Progenitor cell of endocrine pancreas (in vitro differentiated cells): ENCODE measurements at regions not wholly inside any gene's neighbourhood (a gene's known extent, or its start where the extent isn't known, plus 50 kb on each side); places are given as distances from the start of the nearest gene placed in this dataset.

Experiments used
- DNase-seq: peaks from one replicate; pipeline ENCODE4 v3.0.0; 2021; ENCODE audit warnings: low spot score; ENCODE audit not compliant: unreplicated experiment
- H3K27ac Mint-ChIP-seq: 2 replicates; pipeline ENCODE4 v1.8.0; 2021; ENCODE audit warnings: mild to moderate bottlenecking, moderate library complexity, mixed read lengths
- H3K27me3 Mint-ChIP-seq: 2 replicates; pipeline ENCODE4 v1.8.0; 2021; ENCODE audit warnings: mixed read lengths
- H3K36me3 Mint-ChIP-seq: 2 replicates; pipeline ENCODE4 v1.8.0; 2022; ENCODE audit warnings: mixed read lengths; ENCODE audit not compliant: insufficient read depth
- H3K4me1 Mint-ChIP-seq: 2 replicates; pipeline ENCODE4 v1.8.0; 2021; ENCODE audit warnings: low read depth, mixed read lengths
- H3K4me3 Mint-ChIP-seq: 2 replicates; pipeline ENCODE4 v1.8.0; 2021; ENCODE audit warnings: low read depth, mild to moderate bottlenecking, moderate library complexity, mixed read lengths
- H3K9me3 Mint-ChIP-seq: 2 replicates; pipeline ENCODE4 v1.8.0; 2021; ENCODE audit warnings: low read depth, mixed read lengths
- TF ChIP-seq, protein P1 (sequence below): fragments of 200-600 bp; sonication (generic); IDR thresholded peaks from one replicate; pipeline ENCODE4 v1.5.0; 2021; ENCODE audit warnings: antibody characterized with exemption, mild to moderate bottlenecking; ENCODE audit not compliant: unreplicated experiment

GRCh38 chr2:236712961-236713673 lies 143.5 kb downstream of the ACKR3 start:
- no peaks in the 10 kb centered on the region for H3K36me3 Mint-ChIP-seq
- H3K4me1 Mint-ChIP-seq, result peaks cover 28% of the 10 kb centered on the region
- H3K9me3 Mint-ChIP-seq, result no peaks in the 10 kb centered on the region
- H3K4me3 Mint-ChIP-seq, result no peak overlapping the region
- DNase-seq, result no peak
- H3K27me3 Mint-ChIP-seq, result peaks cover 17% of the 10 kb centered on the region
- TF ChIP-seq, protein P1, sequence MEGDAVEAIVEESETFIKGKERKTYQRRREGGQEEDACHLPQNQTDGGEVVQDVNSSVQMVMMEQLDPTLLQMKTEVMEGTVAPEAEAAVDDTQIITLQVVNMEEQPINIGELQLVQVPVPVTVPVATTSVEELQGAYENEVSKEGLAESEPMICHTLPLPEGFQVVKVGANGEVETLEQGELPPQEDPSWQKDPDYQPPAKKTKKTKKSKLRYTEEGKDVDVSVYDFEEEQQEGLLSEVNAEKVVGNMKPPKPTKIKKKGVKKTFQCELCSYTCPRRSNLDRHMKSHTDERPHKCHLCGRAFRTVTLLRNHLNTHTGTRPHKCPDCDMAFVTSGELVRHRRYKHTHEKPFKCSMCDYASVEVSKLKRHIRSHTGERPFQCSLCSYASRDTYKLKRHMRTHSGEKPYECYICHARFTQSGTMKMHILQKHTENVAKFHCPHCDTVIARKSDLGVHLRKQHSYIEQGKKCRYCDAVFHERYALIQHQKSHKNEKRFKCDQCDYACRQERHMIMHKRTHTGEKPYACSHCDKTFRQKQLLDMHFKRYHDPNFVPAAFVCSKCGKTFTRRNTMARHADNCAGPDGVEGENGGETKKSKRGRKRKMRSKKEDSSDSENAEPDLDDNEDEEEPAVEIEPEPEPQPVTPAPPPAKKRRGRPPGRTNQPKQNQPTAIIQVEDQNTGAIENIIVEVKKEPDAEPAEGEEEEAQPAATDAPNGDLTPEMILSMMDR, result no peak
- H3K27ac Mint-ChIP-seq, result peak overlapping the region; percentile 92

DNA sequence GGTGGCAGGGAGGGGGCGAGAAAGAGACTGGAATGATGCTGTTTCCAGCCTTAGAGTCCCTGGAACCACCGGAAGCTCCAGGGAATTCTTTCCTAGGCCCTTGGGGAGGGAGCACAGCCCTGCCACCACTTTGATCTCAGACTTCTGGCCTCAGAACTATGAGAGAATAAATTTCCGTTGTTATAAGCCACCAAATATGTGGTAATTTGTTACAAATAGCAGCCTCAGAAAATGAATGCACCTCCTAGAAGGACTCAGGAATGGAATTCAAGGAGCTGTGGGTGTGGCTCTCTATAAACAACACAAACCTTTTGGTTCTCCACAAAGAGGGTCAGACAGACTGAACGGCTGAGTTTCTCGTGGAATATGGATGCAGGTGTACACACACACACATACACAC lies 144.5 kb downstream of the ACKR3 start:
- TF ChIP-seq, protein P1, result no peak
- peak overlapping the region; percentile 62 for H3K27ac Mint-ChIP-seq
- peaks cover 28% of the 10 kb centered on the region for H3K4me1 Mint-ChIP-seq
- peaks cover 23% of the 10 kb centered on the region for H3K27me3 Mint-ChIP-seq
- DNase-seq, result no peak
- no peak overlapping the region for H3K4me3 Mint-ChIP-seq
- no peaks in the 10 kb centered on the region for H3K9me3 Mint-ChIP-seq
- no peaks in the 10 kb centered on the region for H3K36me3 Mint-ChIP-seq

- H3K9me3 Mint-ChIP-seq, result no peaks in the 10 kb centered on the region
- peak overlapping the region; percentile 45 for H3K27ac Mint-ChIP-seq
- no peak for DNase-seq
- H3K4me1 Mint-ChIP-seq, result peaks cover 28% of the 10 kb centered on the region
- H3K27me3 Mint-ChIP-seq, result peaks cover 31% of the 10 kb centered on the region
- no peaks in the 10 kb centered on the region for H3K36me3 Mint-ChIP-seq
- H3K4me3 Mint-ChIP-seq, result no peak overlapping the region
- TF ChIP-seq, protein P1, result no peak
These were observed 145.5 kb downstream of the ACKR3 start for GRCh38 chr2:236715077-236715476.

GRCh38 chr2:236715491-236715961 lies 145.9 kb downstream of the ACKR3 start:
- Mint-ChIP-seq H3K9me3 (no peaks in the 10 kb centered on the region), H3K36me3 (no peaks in the 10 kb centered on the region), H3K27ac (peak overlapping the region; percentile 45), H3K27me3 (peaks cover 31% of the 10 kb centered on the region), H3K4me1 (peaks cover 28% of the 10 kb centered on the region), H3K4me3 (no peak overlapping the region)
- TF ChIP-seq, protein P1, result no peak
- DNase-seq, result no peak

- no peak overlapping the region for H3K27ac Mint-ChIP-seq
- H3K4me1 Mint-ChIP-seq, result peaks cover 28% of the 10 kb centered on the region
- no peaks in the 10 kb centered on the region for H3K9me3 Mint-ChIP-seq
- H3K4me3 Mint-ChIP-seq, result no peak overlapping the region
- TF ChIP-seq, protein P1, result no peak
- no peak for DNase-seq
- H3K36me3 Mint-ChIP-seq, result no peaks in the 10 kb centered on the region
- peaks cover 31% of the 10 kb centered on the region for H3K27me3 Mint-ChIP-seq
These were observed 147.5 kb downstream of the ACKR3 start for GRCh38 chr2:236717120-236717519.
